Omental fat pad (tissue), 3 donors: ENCODE measurements at regions not wholly inside any gene's neighbourhood (a gene's known extent, or its start where the extent isn't known, plus 50 kb on each side); places are given as distances from the start of the nearest gene placed in this dataset.

Source experiments
- ATAC-seq: fragments of 150-250 bp; one replicate; pipeline ENCODE4 v1.9.1; 2016; ENCODE audit warnings: mild to moderate bottlenecking, moderate library complexity; ENCODE audit not compliant: low FRiP score
- DNase-seq: peaks from one replicate; pipeline ENCODE4 v3.0.0-alpha.2; 2019; ENCODE audit warnings: low spot score
- TF ChIP-seq, protein P1 (sequence below), 3 donors: fragments of 450-650 bp; IDR thresholded peaks; one replicate each; pipeline ENCODE4 v1.5.1; 2016 to 2017; ENCODE audit warnings: antibody characterized with exemption in 3 of 3, mild to moderate bottlenecking in 3 of 3, moderate library complexity in 2 of 3

DNA sequence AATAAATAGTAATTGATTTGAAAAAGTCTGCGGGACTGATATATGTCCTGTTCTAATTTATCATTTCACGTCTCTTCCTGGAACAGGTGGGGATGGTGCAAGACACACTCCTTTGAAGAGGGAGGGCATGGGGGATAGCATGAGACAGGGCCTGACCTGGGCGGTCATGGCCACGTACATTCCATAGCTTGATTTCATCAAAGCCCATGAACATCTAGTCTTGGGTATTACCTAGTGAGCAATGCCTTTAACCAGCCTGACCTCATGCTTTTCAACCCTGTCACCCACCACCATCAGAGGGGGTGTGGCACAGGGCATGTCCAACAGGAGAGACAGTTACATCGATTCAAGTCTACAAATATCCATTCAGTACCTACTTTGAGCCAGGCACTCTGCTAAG, 52.3 kb upstream of the HOPX start:
- TF ChIP-seq, protein P1, sequence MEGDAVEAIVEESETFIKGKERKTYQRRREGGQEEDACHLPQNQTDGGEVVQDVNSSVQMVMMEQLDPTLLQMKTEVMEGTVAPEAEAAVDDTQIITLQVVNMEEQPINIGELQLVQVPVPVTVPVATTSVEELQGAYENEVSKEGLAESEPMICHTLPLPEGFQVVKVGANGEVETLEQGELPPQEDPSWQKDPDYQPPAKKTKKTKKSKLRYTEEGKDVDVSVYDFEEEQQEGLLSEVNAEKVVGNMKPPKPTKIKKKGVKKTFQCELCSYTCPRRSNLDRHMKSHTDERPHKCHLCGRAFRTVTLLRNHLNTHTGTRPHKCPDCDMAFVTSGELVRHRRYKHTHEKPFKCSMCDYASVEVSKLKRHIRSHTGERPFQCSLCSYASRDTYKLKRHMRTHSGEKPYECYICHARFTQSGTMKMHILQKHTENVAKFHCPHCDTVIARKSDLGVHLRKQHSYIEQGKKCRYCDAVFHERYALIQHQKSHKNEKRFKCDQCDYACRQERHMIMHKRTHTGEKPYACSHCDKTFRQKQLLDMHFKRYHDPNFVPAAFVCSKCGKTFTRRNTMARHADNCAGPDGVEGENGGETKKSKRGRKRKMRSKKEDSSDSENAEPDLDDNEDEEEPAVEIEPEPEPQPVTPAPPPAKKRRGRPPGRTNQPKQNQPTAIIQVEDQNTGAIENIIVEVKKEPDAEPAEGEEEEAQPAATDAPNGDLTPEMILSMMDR (IDR thresholded peaks at IDR 0.05): no peak
- ATAC-seq (no peak), DNase-seq (no peak)

DNA sequence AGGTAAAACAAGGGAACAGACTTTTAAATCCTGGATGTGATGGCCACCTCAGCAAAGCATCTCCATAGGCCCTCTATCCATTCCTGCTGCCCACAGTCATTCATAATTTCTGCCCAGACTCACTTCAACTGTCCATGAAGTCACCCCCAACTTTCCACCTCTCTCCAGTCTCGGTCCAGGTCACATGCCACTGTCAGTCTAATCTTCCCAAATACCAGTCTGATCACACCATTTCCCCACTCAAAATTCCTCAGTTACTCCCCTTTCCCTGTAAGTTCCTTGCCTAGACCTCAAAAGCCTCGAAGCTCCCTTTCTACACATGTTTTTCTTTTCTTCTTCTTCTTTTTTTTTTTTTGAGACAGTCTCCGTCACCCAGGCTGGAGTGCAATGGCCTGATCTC, 51.2 kb upstream of the HOPX start:
- DNase-seq (no peak), ATAC-seq (no peak)
- TF ChIP-seq, protein P1 (IDR thresholded peaks at IDR 0.05): no peak

DNA sequence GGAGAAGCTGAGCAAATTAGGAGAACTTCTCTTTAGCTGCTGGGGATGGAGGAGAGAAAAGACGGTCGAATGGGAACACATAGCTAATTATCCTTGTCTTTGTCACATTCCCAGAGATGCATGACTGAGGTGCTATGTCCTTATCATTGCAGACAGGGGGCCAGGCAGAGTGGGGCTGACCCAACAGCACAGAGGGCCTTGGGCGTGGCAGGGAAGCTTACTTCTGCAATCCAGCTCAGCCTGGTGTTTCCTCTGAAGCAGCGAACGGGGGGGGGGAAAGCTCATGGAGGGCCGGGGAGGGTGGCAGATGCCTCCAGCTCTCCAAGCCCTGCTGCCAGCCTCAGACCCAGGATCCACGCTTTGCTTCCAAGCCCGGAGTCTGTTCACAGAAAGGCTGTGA, 50.8 kb upstream of the HOPX start:
- DNase-seq (no peak), ATAC-seq (no peak)

More for the DNA sequence above, 50.8 kb upstream of the HOPX start:
- TF ChIP-seq, protein P1 (IDR thresholded peaks at IDR 0.05): no peak
